Choroid plexus epithelial cell (primary cell): ENCODE measurements at regions not wholly inside any gene's neighbourhood (a gene's known extent, or its start where the extent isn't known, plus 50 kb on each side); places are given as distances from the start of the nearest gene placed in this dataset.

Source experiments
- DNase-seq: peaks from one replicate; pipeline ENCODE4 v3.0.0-alpha.2; 2010; ENCODE audit warnings: low read depth
- H3K4me3 ChIP-seq: 2 replicates; pipeline ENCODE4 v1.5.1; 2011; ENCODE audit warnings: low read depth, mild to moderate bottlenecking, control low read depth, low read length, moderate library complexity
- TF ChIP-seq, protein P1 (sequence below): conservative IDR thresholded peaks from 2 replicates; pipeline ENCODE4 v1.5.1; 2011; ENCODE audit warnings: low read depth, mild to moderate bottlenecking, control low read depth, inconsistent platforms, low read length, moderate library complexity

DNA sequence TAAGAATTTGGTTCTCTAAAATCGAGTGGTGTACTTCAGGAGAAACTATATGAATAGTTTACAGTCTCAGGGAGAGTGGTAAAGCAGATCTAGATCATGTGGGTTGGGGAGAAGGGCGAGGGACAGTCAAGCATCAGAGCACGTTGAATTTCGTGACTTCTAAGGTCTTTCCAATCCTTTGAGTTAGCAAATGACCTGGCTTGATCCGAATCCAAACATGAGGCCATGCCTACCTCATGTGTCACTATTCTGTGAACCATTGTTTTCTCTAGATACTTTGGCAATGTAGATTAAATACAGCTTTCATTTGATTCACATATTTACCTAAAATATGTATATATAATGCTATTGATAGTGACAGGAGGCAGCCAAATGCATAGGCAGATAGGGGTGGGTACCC, 674.9 kb downstream of the NYAP2 start:
- no peak for DNase-seq
- H3K4me3 ChIP-seq: no peak overlapping the region
- TF ChIP-seq, protein P1, sequence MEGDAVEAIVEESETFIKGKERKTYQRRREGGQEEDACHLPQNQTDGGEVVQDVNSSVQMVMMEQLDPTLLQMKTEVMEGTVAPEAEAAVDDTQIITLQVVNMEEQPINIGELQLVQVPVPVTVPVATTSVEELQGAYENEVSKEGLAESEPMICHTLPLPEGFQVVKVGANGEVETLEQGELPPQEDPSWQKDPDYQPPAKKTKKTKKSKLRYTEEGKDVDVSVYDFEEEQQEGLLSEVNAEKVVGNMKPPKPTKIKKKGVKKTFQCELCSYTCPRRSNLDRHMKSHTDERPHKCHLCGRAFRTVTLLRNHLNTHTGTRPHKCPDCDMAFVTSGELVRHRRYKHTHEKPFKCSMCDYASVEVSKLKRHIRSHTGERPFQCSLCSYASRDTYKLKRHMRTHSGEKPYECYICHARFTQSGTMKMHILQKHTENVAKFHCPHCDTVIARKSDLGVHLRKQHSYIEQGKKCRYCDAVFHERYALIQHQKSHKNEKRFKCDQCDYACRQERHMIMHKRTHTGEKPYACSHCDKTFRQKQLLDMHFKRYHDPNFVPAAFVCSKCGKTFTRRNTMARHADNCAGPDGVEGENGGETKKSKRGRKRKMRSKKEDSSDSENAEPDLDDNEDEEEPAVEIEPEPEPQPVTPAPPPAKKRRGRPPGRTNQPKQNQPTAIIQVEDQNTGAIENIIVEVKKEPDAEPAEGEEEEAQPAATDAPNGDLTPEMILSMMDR: no peak

DNA sequence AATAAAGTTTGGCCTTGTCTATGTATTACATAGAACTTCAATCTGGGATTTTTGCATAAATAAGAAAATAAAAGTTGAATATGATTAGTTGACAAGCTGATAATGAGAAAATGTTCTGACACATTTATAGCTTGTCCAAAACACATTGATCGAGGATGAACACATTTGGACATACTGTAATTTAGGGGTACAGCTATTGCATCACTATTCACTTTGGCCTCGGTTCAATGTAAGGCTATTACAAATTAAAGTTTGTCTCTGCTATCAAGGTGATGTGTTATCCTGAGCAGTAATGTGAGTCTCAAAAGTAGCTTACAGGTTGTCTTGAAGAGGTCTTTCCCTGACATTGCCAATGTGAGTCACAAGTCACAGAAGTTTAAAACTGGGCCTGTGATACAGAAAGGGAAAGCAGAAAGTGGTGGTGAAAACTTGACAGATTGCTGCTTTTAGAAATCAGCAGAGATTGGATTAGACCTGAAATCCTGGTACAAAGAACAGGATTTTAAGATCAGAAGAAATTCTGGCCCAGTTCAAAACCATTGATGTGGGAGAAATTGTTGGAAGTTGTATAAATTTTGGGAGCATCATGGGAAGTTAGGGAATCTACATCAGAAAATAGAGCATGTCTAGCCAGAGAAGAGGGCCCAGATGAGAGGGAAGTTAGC, 674.1 kb downstream of the NYAP2 start:
- no peak for DNase-seq
- TF ChIP-seq, protein P1: no peak
- no peak overlapping the region for H3K4me3 ChIP-seq

DNA sequence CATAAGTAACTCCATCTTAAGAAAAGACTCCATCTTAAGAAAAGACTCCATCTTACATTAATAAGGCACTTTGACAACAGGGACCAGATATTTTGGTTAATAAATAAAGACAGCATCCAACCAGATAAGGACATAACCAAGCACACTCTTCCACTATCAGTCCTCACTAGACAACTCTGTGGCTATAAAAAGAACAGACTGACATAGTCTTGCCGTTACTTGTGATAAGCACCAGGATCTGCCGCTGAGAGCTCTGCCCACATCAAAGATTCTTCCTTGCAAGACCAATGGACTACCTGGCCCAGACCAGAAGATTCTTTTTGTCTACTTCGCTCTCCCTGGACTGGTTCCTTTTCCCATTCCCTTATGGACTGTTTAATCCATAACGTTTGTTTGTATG, 667.4 kb downstream of the NYAP2 start:
- DNase-seq: no peak
- TF ChIP-seq, protein P1: no peak
- H3K4me3 ChIP-seq: no peak overlapping the region

DNA sequence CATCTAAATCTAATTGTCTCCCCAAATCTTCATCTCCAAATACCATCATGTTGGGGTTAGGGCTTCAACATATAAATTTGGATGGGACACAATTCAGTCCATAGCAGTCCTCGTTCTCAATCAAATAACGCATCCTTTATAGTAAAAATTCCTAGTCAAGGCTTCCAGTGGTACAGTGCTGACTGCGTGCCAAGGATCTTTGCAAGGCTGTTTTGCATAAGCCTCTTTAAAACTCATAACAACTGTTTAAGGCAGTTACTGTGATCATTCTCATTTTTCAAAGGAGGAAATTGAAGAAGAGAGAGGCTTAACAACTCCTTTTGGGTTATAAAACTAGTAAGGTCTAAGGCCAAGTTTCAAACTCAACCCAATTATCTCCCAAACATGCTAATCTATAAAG, 666.9 kb downstream of the NYAP2 start:
- no peak overlapping the region for H3K4me3 ChIP-seq
- DNase-seq: no peak
- TF ChIP-seq, protein P1: no peak

DNA sequence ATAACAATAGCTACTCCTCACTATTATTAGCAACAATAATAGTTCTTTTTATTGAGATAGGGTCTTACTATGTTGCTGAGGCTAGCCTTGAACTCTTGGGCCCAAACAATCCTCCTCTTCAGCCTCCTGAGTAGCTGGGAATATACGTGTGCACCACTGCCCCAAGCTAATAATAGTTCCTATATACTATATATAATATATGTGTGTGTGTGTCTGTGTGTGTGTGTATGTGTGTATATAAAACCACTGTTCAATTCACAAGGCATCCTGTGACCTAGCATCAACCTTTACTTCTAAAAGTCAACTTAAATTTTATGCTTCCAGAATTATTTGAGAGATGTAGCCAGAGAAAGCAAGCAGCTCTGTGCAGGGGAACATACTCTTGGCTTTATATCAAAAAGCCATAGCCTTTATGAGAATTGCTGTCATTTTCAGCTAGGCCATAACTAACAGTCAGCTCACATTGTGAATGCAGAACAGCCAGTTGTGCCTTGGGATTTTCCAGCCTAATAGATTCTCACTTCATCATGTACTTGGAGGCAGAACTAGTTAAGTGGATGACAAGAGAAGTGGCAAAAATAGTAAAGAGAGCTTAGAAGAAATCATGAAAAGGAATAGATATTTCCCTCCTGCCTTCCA, 665.5 kb downstream of the NYAP2 start:
- TF ChIP-seq, protein P1: no peak
- no peak overlapping the region for H3K4me3 ChIP-seq
- DNase-seq: no peak

DNA sequence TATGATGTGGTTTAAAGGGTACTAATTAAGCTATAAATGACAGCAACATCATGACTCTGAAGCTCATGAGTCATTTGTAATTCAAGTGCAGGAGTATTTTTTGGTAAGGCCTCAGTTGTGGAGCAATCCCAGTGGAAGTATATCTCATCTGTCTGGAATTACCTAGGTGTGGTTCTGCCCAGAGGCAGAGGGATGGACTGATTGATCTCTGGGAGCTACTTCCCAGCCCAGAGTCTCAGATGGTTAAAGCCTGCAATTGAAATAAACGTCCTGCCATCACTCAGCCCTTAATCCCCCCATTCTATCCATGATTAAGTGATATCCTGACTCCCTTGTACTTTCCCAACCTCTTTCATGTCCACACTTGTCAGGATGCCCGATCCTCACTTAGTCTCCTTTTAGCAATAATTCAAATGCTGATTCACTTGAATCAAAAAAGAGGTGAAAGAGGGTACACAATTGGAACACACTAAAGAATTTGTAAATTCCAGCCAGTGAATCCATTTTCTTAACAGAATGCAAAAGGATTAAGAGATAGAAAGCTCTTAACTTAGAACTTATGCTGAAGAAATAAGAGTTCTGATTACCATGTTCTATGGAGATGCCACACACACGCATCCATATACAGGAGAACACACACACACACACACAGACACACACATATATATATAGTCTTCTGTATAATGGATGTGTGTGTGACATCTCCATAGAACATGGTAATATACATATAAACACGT, 664.4 kb downstream of the NYAP2 start:
- TF ChIP-seq, protein P1: no peak
- DNase-seq: peak; percentile 13

More for the DNA sequence above, 664.4 kb downstream of the NYAP2 start:
- no peak overlapping the region for H3K4me3 ChIP-seq
